ENCODE measurements at regions not wholly inside any gene's neighbourhood (a gene's known extent, or its start where the extent isn't known, plus 50 kb on each side); places are given as distances from the start of the nearest gene placed in this dataset.

DNA sequence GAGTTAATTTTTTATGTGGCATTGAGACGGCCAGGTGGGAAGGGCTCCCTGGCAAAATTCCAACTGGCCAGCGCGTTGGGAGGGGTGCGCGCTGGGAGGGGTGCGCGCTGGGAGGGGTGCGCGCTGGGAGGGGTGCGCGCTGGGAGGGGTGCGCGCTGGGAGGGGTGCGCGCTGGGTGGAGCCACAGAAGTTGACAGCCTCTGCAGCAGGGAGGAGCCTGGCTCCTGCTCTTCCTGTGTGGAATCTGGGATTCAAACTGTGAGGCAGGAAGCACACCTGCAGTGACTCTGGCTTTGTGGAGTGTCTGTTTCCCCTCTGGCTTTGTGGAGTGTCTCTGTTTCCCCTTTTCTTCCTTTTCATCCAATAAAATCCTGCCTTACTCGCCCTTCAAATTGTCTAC lies 147.9 kb upstream of the CBLN2 start:
- Histone ChIP-seq H3K36me3 (ENCODE audit: insufficient read depth, low read length) (no peaks in the 10 kb centered on the region), H3K9me3 (ENCODE audit: low read length) (no peaks in the 10 kb centered on the region)
- H3K9me3 Mint-ChIP-seq, result peaks cover 0 to 9% (median 2%) of the 10 kb centered on the region in 5 donors

GRCh38 chr18:72687736-72688135 lies 143.6 kb upstream of the CBLN2 start:
- POLR2A ChIA-PET, result no interaction called here
- Mint-ChIP-seq H3K36me3 (no peaks in the 10 kb centered on the region), H3K9me3 (peaks cover 0 to 8% (median 2%) of the 10 kb centered on the region in 5 donors), H3K4me1 (no peaks in the 10 kb centered on the region), H3K27ac (no peak overlapping the region), H3K4me3 (no peak overlapping the region), H3K27me3 (no peaks in the 10 kb centered on the region)
- CTCF ChIA-PET, result no interaction called here
- Histone ChIP-seq H3K36me3 (ENCODE audit: insufficient read depth, low read length) (no peaks in the 10 kb centered on the region), H3K4me3 (ENCODE audit: low read length) (no peak overlapping the region), H3K9me3 (ENCODE audit: low read length) (no peaks in the 10 kb centered on the region), H3K27ac (ENCODE audit: low read depth, low read length) (no peak overlapping the region), H3K27me3 (ENCODE audit: insufficient read depth, low read length, poor library complexity, severe bottlenecking) (no peaks in the 10 kb centered on the region), H3K4me1 (ENCODE audit: insufficient read depth, low read length) (no peaks in the 10 kb centered on the region)
- DNase-seq, result no peak

More for the DNA sequence above, 147.9 kb upstream of the CBLN2 start:
- no peaks in the 10 kb centered on the region for H3K27me3 Mint-ChIP-seq
- no peak overlapping the region for H3K27ac Mint-ChIP-seq
- no peaks in the 10 kb centered on the region for H3K27me3 ChIP-seq (ENCODE audit: insufficient read depth, low read length, poor library complexity, severe bottlenecking)
- POLR2A ChIA-PET, result no interaction called here
- DNase-seq, result no peak
- no peak overlapping the region for H3K4me3 Mint-ChIP-seq
- no peak overlapping the region for H3K4me3 ChIP-seq (ENCODE audit: low read length)
- no peaks in the 10 kb centered on the region for H3K4me1 ChIP-seq (ENCODE audit: insufficient read depth, low read length)
- no peak overlapping the region for H3K27ac ChIP-seq (ENCODE audit: low read depth, low read length)
- H3K4me1 Mint-ChIP-seq, result no peaks in the 10 kb centered on the region
- no peaks in the 10 kb centered on the region for H3K36me3 Mint-ChIP-seq
- CTCF ChIA-PET, result interaction anchor here (1.4 kb wide), 1 partner anchor 18 kb away, joined by 3 read pairs; no protein-coding TSS in a partner anchor

DNA sequence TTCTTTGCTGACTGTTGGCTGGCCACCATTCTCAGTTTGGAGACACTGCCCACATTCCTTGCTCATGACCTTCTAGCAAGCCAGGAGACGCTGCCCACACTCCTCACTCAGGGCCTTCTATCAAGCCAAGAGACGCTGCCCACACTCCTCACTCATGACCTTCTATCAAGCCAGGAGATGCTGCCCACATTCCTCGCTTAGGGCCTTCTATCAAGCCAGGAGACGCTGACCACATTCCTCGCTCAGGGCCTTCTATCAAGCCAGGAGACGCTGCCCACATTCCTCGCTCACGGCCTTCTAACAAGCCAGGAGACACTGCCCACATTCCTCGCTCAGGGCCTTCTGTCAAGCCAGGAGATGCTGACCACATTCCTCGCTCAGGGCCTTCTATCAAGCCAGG lies 131.3 kb upstream of the CBLN2 start:
- Histone ChIP-seq H3K27me3 (ENCODE audit: insufficient read depth, low read length, poor library complexity, severe bottlenecking) (no peaks in the 10 kb centered on the region), H3K4me1 (ENCODE audit: insufficient read depth, low read length) (no peaks in the 10 kb centered on the region), H3K27ac (ENCODE audit: low read depth, low read length) (no peak overlapping the region), H3K36me3 (ENCODE audit: insufficient read depth, low read length) (no peaks in the 10 kb centered on the region), H3K9me3 (ENCODE audit: low read length) (no peaks in the 10 kb centered on the region), H3K4me3 (ENCODE audit: low read length) (no peak overlapping the region)
- Mint-ChIP-seq H3K36me3 (no peaks in the 10 kb centered on the region), H3K4me1 (no peaks in the 10 kb centered on the region), H3K4me3 (no peak overlapping the region), H3K27ac (no peak overlapping the region), H3K27me3 (no peaks in the 10 kb centered on the region), H3K9me3 (peaks cover 0 to 10% (median 6%) of the 10 kb centered on the region in 5 donors)
- POLR2A ChIA-PET, result no interaction called here
- DNase-seq, result no peak
- CTCF ChIA-PET, result no interaction called here

DNA sequence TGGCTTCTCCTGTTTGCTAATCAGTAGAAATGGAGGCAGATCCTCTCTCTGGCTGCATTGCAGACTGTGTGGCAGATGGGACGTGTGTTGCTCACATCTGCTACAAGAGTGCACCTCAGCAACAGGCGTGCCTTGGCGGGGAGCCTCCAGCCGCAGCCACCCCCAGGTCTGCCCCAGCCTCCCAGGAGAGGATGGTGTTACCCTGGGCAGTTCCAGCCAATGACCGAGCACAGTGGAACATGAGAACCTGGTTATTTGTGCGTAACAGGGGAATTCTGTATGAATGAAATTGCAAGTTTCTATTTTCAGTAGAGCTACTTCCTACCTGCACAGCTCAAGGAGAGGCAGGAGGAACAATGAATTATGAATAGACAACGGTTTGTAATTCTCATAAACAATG lies 130.6 kb upstream of the CBLN2 start:
- ChIA-PET CTCF (no interaction called here), POLR2A (no interaction called here)
- no peaks in the 10 kb centered on the region for H3K36me3 Mint-ChIP-seq
- Histone ChIP-seq H3K36me3 (ENCODE audit: insufficient read depth, low read length) (no peaks in the 10 kb centered on the region), H3K27ac (ENCODE audit: low read depth, low read length) (no peak overlapping the region), H3K27me3 (ENCODE audit: insufficient read depth, low read length, poor library complexity, severe bottlenecking) (no peaks in the 10 kb centered on the region), H3K9me3 (ENCODE audit: low read length) (no peaks in the 10 kb centered on the region), H3K4me1 (ENCODE audit: insufficient read depth, low read length) (no peaks in the 10 kb centered on the region), H3K4me3 (ENCODE audit: low read length) (no peak overlapping the region)
- H3K4me3 Mint-ChIP-seq, result no peak overlapping the region
- H3K9me3 Mint-ChIP-seq, result peaks cover 0 to 9% (median 3%) of the 10 kb centered on the region in 5 donors
- no peaks in the 10 kb centered on the region for H3K4me1 Mint-ChIP-seq
- no peak for DNase-seq
- H3K27me3 Mint-ChIP-seq, result no peaks in the 10 kb centered on the region
- H3K27ac Mint-ChIP-seq, result no peak overlapping the region

GRCh38 chr18:72673242-72673641 lies 129.1 kb upstream of the CBLN2 start:
- no peaks in the 10 kb centered on the region for H3K4me1 ChIP-seq (ENCODE audit: insufficient read depth, low read length)
- H3K27ac Mint-ChIP-seq, result no peak overlapping the region
- H3K4me1 Mint-ChIP-seq, result no peaks in the 10 kb centered on the region
- no peaks in the 10 kb centered on the region for H3K27me3 ChIP-seq (ENCODE audit: insufficient read depth, low read length, poor library complexity, severe bottlenecking)
- no peak overlapping the region for H3K4me3 ChIP-seq (ENCODE audit: low read length)
- H3K27ac ChIP-seq (ENCODE audit: low read depth, low read length), result no peak overlapping the region
- peaks cover 0 to 13% (median 3%) of the 10 kb centered on the region in 5 donors for H3K9me3 Mint-ChIP-seq
- H3K27me3 Mint-ChIP-seq, result no peaks in the 10 kb centered on the region
- DNase-seq, result no peak
- no peak overlapping the region for H3K4me3 Mint-ChIP-seq
- CTCF ChIA-PET, result no interaction called here
- no peaks in the 10 kb centered on the region for H3K36me3 Mint-ChIP-seq
- H3K9me3 ChIP-seq (ENCODE audit: low read length), result no peaks in the 10 kb centered on the region
- no peaks in the 10 kb centered on the region for H3K36me3 ChIP-seq (ENCODE audit: insufficient read depth, low read length)
- POLR2A ChIA-PET, result no interaction called here

DNA sequence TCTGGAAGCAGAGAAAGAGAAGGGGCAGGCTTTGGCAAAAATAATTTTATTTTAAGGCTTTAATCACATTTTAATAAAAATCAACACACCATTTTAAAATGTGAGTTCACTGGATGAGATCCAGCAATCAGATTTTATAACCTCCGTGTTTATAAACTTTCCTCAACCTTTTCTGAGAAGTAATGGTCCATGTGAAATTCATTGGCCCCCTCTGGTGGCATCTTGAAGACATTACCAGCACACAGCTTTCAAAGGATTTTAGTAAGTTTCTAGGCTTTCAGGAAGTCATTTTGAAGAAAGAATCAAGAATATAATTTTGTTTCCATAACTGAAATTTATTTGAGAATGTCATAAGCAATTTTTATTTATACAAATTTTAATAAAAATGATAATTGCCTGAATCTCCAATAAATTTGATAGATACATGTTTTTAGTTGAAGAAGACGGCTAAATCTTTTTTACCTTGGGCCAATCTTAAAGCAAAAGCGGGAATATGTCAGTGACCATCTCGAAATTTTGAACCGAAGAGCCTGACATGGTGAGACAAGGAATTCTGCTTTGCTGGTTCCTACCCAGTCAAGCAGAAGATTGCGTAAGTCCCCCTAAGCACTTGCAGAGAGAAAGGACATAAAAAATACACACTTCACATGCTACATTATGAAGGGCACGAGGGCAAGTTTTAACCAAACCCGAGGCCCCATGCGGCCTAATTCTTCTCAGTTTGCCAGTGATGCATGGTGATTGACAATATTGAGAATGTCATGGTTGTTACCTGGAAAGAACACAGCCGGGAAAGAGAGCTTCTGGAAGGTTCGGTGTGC lies 128.4 kb upstream of the CBLN2 start:
- H3K9me3 Mint-ChIP-seq, result peaks cover 0 to 13% (median 7%) of the 10 kb centered on the region in 5 donors
- ChIA-PET CTCF (no interaction called here), POLR2A (no interaction called here)
- no peak overlapping the region for H3K27ac Mint-ChIP-seq
- Histone ChIP-seq H3K4me3 (ENCODE audit: low read length) (no peak overlapping the region), H3K9me3 (ENCODE audit: low read length) (no peaks in the 10 kb centered on the region), H3K4me1 (ENCODE audit: insufficient read depth, low read length) (no peaks in the 10 kb centered on the region), H3K27ac (ENCODE audit: low read depth, low read length) (no peak overlapping the region), H3K36me3 (ENCODE audit: insufficient read depth, low read length) (no peaks in the 10 kb centered on the region), H3K27me3 (ENCODE audit: insufficient read depth, low read length, poor library complexity, severe bottlenecking) (no peaks in the 10 kb centered on the region)
- no peaks in the 10 kb centered on the region for H3K4me1 Mint-ChIP-seq
- no peaks in the 10 kb centered on the region for H3K27me3 Mint-ChIP-seq
- DNase-seq, result no peak
- H3K36me3 Mint-ChIP-seq, result no peaks in the 10 kb centered on the region
- no peak overlapping the region for H3K4me3 Mint-ChIP-seq

DNA sequence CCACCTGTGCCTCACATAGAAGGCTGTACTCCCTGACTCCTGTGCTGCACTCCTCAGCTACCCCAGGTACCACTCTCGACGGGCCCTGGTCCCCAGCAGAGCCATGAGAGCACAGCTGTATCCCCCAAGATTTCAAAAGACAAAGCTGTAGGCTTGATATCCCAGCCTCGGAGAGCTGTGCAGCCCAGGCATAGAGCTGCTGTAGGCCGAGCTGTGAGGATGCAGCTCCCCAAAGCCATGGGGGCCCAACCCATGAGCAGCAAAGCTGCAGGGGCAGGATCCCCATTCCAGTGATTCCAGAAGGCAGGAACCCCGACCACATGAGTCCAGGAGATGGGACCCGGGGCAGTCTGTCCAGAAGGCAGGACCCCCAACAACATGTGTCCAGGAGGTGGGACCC lies 123.8 kb upstream of the CBLN2 start:
- no peaks in the 10 kb centered on the region for H3K36me3 ChIP-seq (ENCODE audit: insufficient read depth, low read length)

GRCh38 chr18:72652990-72653593 lies 109.0 kb upstream of the CBLN2 start:
- no peak for DNase-seq
- Histone ChIP-seq H3K27me3 (ENCODE audit: insufficient read depth, low read length, poor library complexity, severe bottlenecking) (no peaks in the 10 kb centered on the region), H3K9me3 (ENCODE audit: low read length) (no peaks in the 10 kb centered on the region), H3K4me3 (ENCODE audit: low read length) (no peak overlapping the region), H3K36me3 (ENCODE audit: insufficient read depth, low read length) (no peaks in the 10 kb centered on the region), H3K27ac (ENCODE audit: low read depth, low read length) (no peak overlapping the region), H3K4me1 (ENCODE audit: insufficient read depth, low read length) (no peaks in the 10 kb centered on the region)
- peaks cover 0 to 16% (median 7%) of the 10 kb centered on the region in 5 donors for H3K9me3 Mint-ChIP-seq
- H3K27me3 Mint-ChIP-seq, result no peaks in the 10 kb centered on the region
- ChIA-PET CTCF (no interaction called here), POLR2A (no interaction called here)
- H3K36me3 Mint-ChIP-seq, result no peaks in the 10 kb centered on the region
- no peak overlapping the region for H3K27ac Mint-ChIP-seq
- no peak overlapping the region for H3K4me3 Mint-ChIP-seq
- H3K4me1 Mint-ChIP-seq, result no peaks in the 10 kb centered on the region

More for the DNA sequence above, 123.8 kb upstream of the CBLN2 start:
- H3K4me3 ChIP-seq (ENCODE audit: low read length), result no peak overlapping the region
- H3K4me1 ChIP-seq (ENCODE audit: insufficient read depth, low read length), result no peaks in the 10 kb centered on the region
- no peaks in the 10 kb centered on the region for H3K9me3 ChIP-seq (ENCODE audit: low read length)
- Mint-ChIP-seq H3K9me3 (peaks cover 3 to 10% (median 7%) of the 10 kb centered on the region in 5 donors), H3K4me3 (no peak overlapping the region), H3K27me3 (no peaks in the 10 kb centered on the region), H3K4me1 (no peaks in the 10 kb centered on the region), H3K27ac (no peak overlapping the region), H3K36me3 (no peaks in the 10 kb centered on the region)
- CTCF ChIA-PET, result no interaction called here
- POLR2A ChIA-PET, result no interaction called here
- H3K27ac ChIP-seq (ENCODE audit: low read depth, low read length), result no peak overlapping the region
- no peaks in the 10 kb centered on the region for H3K27me3 ChIP-seq (ENCODE audit: insufficient read depth, low read length, poor library complexity, severe bottlenecking)
- no peak for DNase-seq

Data from CD8-positive, alpha-beta memory T cell (primary cell).